ENCODE measurements at regions not wholly inside any gene's neighbourhood (a gene's known extent, or its start where the extent isn't known, plus 50 kb on each side); places are given as distances from the start of the nearest gene placed in this dataset.
"Not testable (repeated sequence)": the region's sequence is repeated elsewhere in the genome, so short reads cannot be mapped to it uniquely, and the experiment has no call there.

GRCh38 chr4:189828081-189828697 lies 112.5 kb upstream of the FRG1 start:
- no peak for DNase-seq (ENCODE audit: low spot score)

- no peak for DNase-seq (ENCODE audit: low spot score)
These were observed 108.1 kb upstream of the FRG1 start for GRCh38 chr4:189832528-189832927.

GRCh38 chr4:189834616-189835015 lies 106.1 kb upstream of the FRG1 start:
- DNase-seq (ENCODE audit: low spot score): no peak

GRCh38 chr4:189835505-189835904 lies 105.2 kb upstream of the FRG1 start:
- no peak for DNase-seq (ENCODE audit: low spot score)

- no peak for DNase-seq (ENCODE audit: low spot score)
These were observed 103.2 kb upstream of the FRG1 start for GRCh38 chr4:189837471-189837870.

- no peak for DNase-seq (ENCODE audit: low spot score)
These were observed 101.7 kb upstream of the FRG1 start for GRCh38 chr4:189838821-189839497.

GRCh38 chr4:189840356-189840755 lies 100.3 kb upstream of the FRG1 start:
- no peak for DNase-seq (ENCODE audit: low spot score)

- no peak for DNase-seq (ENCODE audit: low spot score)
These were observed 97.2 kb upstream of the FRG1 start for GRCh38 chr4:189843413-189844009.

GRCh38 chr4:189845145-189845846 lies 95.4 kb upstream of the FRG1 start:
- peak; percentile 56 for DNase-seq (ENCODE audit: low spot score)

GRCh38 chr4:189846094-189846493 lies 94.6 kb upstream of the FRG1 start:
- not testable (repeated sequence) for DNase-seq (ENCODE audit: low spot score)

- not testable (repeated sequence) for DNase-seq (ENCODE audit: low spot score)
These were observed 94.1 kb upstream of the FRG1 start for GRCh38 chr4:189846608-189847007.

GRCh38 chr4:189848672-189849071 lies 92.0 kb upstream of the FRG1 start:
- not testable (repeated sequence) for DNase-seq (ENCODE audit: low spot score)

GRCh38 chr4:189850239-189850856 lies 90.3 kb upstream of the FRG1 start:
- DNase-seq (ENCODE audit: low spot score): no peak

- no peak for DNase-seq (ENCODE audit: low spot score)
These were observed 82.2 kb upstream of the FRG1 start for GRCh38 chr4:189858435-189858834.

- DNase-seq (ENCODE audit: low spot score): no peak
These were observed 79.6 kb upstream of the FRG1 start for GRCh38 chr4:189861101-189861500.

GRCh38 chr4:189869236-189869635 lies 71.4 kb upstream of the FRG1 start:
- DNase-seq (ENCODE audit: low spot score): no peak

- DNase-seq (ENCODE audit: low spot score): no peak
These were observed 70.0 kb upstream of the FRG1 start for GRCh38 chr4:189870511-189871234.

- DNase-seq (ENCODE audit: low spot score): no peak
These were observed 66.1 kb upstream of the FRG1 start for GRCh38 chr4:189874591-189874990.

GRCh38 chr4:189881190-189881589 lies 59.5 kb upstream of the FRG1 start:
- not testable (repeated sequence) for DNase-seq (ENCODE audit: low spot score)

GRCh38 chr4:189888407-189888806 lies 52.3 kb upstream of the FRG1 start:
- not testable (repeated sequence) for DNase-seq (ENCODE audit: low spot score)
